Spinal cord (tissue), 9 donors: ENCODE measurements at regions not wholly inside any gene's neighbourhood (a gene's known extent, or its start where the extent isn't known, plus 50 kb on each side); places are given as distances from the start of the nearest gene placed in this dataset.

Experiments
- DNase-seq, 6 donors: peaks; one replicate each; pipeline versions ENCODE4 v3.0.0 to v3.0.0-alpha.2; 2013 to 2015; ENCODE audit warnings: low spot score in 6 of 6, low read depth in 4 of 6
- H3K27ac ChIP-seq: one replicate; pipeline ENCODE4 v1.5.1; 2013; ENCODE audit warnings: low read depth, low read length, control low read depth
- H3K27me3 ChIP-seq: one replicate; pipeline ENCODE4 v1.6.1; 2013; ENCODE audit warnings: low read length; ENCODE audit not compliant: control insufficient read depth, insufficient read depth
- H3K36me3 ChIP-seq: one replicate; pipeline ENCODE4 v1.6.1; 2013; ENCODE audit warnings: low read length; ENCODE audit not compliant: control insufficient read depth, insufficient read depth
- H3K4me1 ChIP-seq: one replicate; pipeline ENCODE4 v1.6.1; 2013; ENCODE audit warnings: low read length; ENCODE audit not compliant: control insufficient read depth, insufficient read depth
- H3K4me3 ChIP-seq: one replicate; pipeline ENCODE4 v1.5.1; 2013; ENCODE audit warnings: low read depth, low read length, control low read depth
- H3K9me3 ChIP-seq: one replicate; pipeline ENCODE4 v1.6.1; 2013; ENCODE audit warnings: low read length; ENCODE audit not compliant: control insufficient read depth, insufficient read depth
- WGBS: methylation state at CpG from one replicate; pipeline ENCODE4 v1.1.5; 2013; ENCODE audit warnings: missing lambda C conversion rate; ENCODE audit not compliant: insufficient coverage; 5-methylcytosine and 5-hydroxymethylcytosine counted together
- donor health status: healthy.

- H3K4me1 ChIP-seq: peaks cover 29% of the 10 kb centered on the region
- 80% methylated on average over 14 of the region's 15 CpGs for WGBS
- H3K4me3 ChIP-seq: no peak overlapping the region
- H3K9me3 ChIP-seq: no peaks in the 10 kb centered on the region
- no peaks in the 10 kb centered on the region for H3K27me3 ChIP-seq
- no peaks in the 10 kb centered on the region for H3K36me3 ChIP-seq
- DNase-seq: no peak
- H3K27ac ChIP-seq: no peak overlapping the region
Observed at GRCh38 chr5:179421144-179421901, 76.1 kb upstream of the ADAMTS2 start.

DNA sequence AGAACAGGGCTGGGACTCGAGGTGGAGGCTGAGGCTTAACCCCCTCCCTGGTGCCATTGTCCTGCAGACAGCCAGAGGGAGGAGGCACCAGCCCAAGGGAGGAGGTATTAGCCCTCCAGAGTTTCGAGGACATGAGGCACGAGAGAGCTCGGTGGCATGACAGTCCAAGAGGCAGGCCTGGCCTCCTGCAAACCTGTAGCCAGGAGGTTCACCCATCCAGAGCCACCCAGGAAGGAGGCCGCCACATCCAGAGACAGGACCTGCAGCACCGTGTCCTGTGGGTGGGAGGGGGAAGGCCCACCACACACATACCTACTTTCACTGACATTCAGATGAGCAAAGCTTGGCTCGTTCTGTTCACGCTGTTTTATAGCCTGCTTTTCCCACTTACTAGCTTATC is 75.2 kb upstream of the ADAMTS2 start:
- Histone ChIP-seq H3K36me3 (no peaks in the 10 kb centered on the region), H3K4me1 (peaks cover 32% of the 10 kb centered on the region), H3K4me3 (no peak overlapping the region), H3K27ac (no peak overlapping the region), H3K27me3 (no peaks in the 10 kb centered on the region), H3K9me3 (no peaks in the 10 kb centered on the region)
- WGBS: 74% methylated on average over 4 of the region's 8 CpGs
- DNase-seq: peak in 1 of 6 donors; percentile 67

- no peaks in the 10 kb centered on the region for H3K36me3 ChIP-seq
- no peaks in the 10 kb centered on the region for H3K27me3 ChIP-seq
- 87% methylated on average over 6 of the region's 11 CpGs for WGBS
- no peak for DNase-seq
- H3K4me3 ChIP-seq: no peak overlapping the region
- H3K27ac ChIP-seq: no peak overlapping the region
- H3K4me1 ChIP-seq: peaks cover 32% of the 10 kb centered on the region
- H3K9me3 ChIP-seq: no peaks in the 10 kb centered on the region
Observed at GRCh38 chr5:179418972-179419371, 73.7 kb upstream of the ADAMTS2 start.

GRCh38 chr5:179417696-179418095 is 72.4 kb upstream of the ADAMTS2 start:
- peaks cover 29% of the 10 kb centered on the region for H3K4me1 ChIP-seq
- 90% methylated on average over 5 of the region's 5 CpGs for WGBS
- no peak overlapping the region for H3K4me3 ChIP-seq
- DNase-seq: no peak
- no peaks in the 10 kb centered on the region for H3K27me3 ChIP-seq
- H3K27ac ChIP-seq: no peak overlapping the region
- no peaks in the 10 kb centered on the region for H3K36me3 ChIP-seq
- no peaks in the 10 kb centered on the region for H3K9me3 ChIP-seq

DNA sequence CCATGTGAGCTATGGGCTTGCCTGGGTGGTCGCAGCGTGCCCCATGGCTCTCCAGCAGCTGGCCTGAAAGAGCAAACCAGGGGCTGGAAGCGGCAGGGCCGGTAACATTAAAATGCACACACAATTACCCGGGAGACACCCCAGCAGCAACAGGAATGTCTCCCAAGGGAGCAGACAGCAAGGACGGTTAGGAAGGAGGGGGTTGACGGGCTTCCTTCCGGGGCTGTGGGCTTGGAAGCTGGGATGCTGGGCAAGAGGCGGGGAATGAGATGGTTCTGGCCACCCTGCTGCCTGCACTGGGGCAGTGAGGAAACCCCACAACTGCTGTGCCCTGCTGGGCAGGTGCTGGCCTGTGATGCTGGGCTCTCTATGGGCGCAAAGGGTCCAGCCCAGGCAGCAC is 71.8 kb upstream of the ADAMTS2 start:
- peak in 1 of 6 donors; percentile 64 for DNase-seq
- Histone ChIP-seq H3K27me3 (no peaks in the 10 kb centered on the region), H3K36me3 (no peaks in the 10 kb centered on the region), H3K27ac (no peak overlapping the region), H3K9me3 (no peaks in the 10 kb centered on the region), H3K4me1 (peaks cover 24% of the 10 kb centered on the region), H3K4me3 (no peak overlapping the region)
- WGBS: 36% methylated on average over 5 of the region's 10 CpGs

DNA sequence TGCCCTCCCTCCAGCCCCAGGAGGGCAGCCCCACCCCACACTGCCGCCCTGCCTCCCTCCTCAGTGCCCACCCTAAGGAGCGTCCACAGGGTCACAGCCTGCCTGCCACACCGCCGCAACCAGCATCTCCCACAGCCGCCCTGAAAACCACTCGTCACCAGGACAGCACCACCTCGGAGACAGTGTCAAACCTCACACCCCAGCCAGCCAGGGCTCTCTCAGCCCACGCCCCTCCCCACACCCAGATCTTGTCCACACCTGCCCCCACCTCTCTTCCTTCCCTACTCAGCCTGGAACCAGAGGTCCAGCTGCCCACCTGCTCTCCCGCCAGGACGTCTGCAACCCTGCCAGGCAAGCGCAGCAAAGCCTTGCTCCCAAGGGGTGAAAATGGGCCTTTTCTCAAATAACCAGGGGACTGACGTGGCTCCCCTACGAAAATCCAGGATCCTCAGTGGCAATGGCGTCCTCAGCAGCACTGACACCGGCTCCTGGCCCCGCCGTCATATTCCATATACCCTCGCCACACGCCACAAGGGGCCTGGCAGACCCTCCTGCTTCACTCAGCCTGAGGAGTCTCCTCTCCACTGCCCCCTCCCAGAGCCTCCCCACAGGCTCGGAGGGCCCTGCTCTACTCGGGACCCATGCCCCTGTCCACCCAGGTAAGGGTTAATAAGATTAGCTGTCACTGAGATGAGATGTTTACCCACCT is 71.0 kb upstream of the ADAMTS2 start:
- no peak for DNase-seq
- H3K4me1 ChIP-seq: peaks cover 21% of the 10 kb centered on the region
- H3K36me3 ChIP-seq: no peaks in the 10 kb centered on the region
- no peaks in the 10 kb centered on the region for H3K27me3 ChIP-seq
- H3K4me3 ChIP-seq: no peak overlapping the region
- H3K27ac ChIP-seq: no peak overlapping the region
- WGBS: 85% methylated on average over 19 of the region's 21 CpGs
- H3K9me3 ChIP-seq: no peaks in the 10 kb centered on the region

DNA sequence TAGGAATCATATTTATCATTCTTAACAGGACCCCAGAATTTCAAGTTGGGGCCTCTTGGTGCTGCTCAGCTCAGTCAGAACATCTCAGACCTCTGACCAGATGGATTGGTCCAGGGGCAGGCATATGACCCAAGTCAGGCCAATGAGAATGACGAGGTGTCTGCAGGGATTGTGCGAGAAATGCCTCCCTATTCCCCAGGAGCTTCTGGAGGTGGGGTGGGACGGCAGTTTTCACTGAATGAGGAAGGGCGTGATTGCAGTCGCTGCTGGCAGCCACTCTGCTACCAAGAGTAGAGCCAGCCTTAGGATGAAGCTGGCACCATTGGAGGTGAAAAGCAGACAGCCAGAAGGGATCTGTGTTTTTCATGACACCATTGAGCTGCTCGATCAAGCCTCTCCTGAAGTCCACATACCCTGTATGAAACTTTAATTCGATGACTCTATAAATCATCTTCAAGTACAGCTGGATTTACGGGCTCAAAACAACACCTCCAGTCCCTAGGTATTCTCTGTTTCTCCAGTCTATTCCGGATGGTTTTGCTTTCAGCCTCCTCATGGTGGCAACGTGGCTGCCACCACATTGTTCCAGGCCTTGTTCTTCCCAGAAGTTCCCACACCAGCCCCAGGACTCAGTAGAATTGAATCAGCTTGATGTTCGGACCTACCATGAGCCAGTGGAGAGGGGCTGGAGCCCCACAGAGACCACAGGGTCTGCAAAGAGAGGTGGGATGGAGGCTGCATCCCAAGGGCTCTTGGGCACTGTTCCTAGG is 70.2 kb upstream of the ADAMTS2 start:
- WGBS: 95% methylated on average over 10 of the region's 11 CpGs
- H3K27ac ChIP-seq: no peak overlapping the region
- no peak for DNase-seq
- no peaks in the 10 kb centered on the region for H3K9me3 ChIP-seq
- H3K36me3 ChIP-seq: peaks cover 2% of the 10 kb centered on the region
- H3K27me3 ChIP-seq: no peaks in the 10 kb centered on the region
- H3K4me3 ChIP-seq: no peak overlapping the region
- peaks cover 25% of the 10 kb centered on the region for H3K4me1 ChIP-seq

DNA sequence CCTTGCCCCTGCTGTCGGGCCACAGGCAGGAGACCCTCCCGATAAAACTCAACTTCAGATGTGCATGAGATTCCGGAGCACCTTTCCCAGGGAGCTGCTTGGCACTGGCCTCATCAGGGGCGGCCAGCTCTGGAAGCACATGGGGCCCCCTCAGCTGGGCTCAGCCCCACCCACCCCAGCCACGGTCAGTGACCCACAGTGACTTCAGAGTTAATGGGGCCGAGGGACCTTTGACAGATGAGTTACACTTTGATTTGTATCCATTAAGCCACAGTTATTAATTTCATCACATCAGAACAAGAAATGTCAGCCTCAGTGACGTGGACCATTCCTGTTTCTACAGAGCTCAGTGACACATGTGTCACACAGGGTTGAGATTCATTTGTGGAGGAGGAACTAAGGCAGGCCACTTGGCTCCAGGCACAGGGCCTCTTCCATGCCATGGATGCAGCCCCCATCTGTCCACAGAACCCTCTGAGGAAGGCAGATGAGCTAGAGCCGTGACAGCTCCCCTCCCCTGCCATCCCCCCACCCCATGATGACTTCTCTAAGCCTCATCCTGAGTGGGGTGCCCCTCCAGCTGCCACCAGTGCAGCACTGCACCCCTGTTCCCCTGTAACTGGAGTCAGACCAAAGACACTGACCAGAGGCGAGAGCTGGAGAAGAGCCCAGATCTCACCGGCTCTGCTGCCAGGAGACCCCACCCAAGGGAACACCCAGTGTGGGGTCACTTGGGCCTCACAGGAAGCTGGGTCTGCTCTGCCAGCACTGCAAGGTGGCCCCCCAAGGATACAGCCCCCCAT is 69.4 kb upstream of the ADAMTS2 start:
- 69% methylated on average over 10 of the region's 10 CpGs for WGBS
- DNase-seq: no peak
- Histone ChIP-seq H3K4me1 (peaks cover 22% of the 10 kb centered on the region), H3K36me3 (peaks cover 2% of the 10 kb centered on the region), H3K27me3 (no peaks in the 10 kb centered on the region), H3K4me3 (no peak overlapping the region), H3K9me3 (no peaks in the 10 kb centered on the region), H3K27ac (no peak overlapping the region)
